ENCODE measurements at regions not wholly inside any gene's neighbourhood (a gene's known extent, or its start where the extent isn't known, plus 50 kb on each side); places are given as distances from the start of the nearest gene placed in this dataset.
A peak's percentile ranks its signal among the peaks of the same experiment; 100 is the strongest.

- no peak for TF ChIP-seq ZNF598 (CRISPR knock-in tag; IDR thresholded peaks at IDR 0.05; ENCODE audit: borderline replicate concordance)
- TF ChIP-seq ZC3H4 (CRISPR knock-in tag; IDR thresholded peaks at IDR 0.05; ENCODE audit: borderline replicate concordance): no peak
- TF ChIP-seq ISL2 (CRISPR knock-in tag; IDR thresholded peaks at IDR 0.05): peak; percentile 97
- no peak for TF ChIP-seq NR0B2 (CRISPR knock-in tag; IDR thresholded peaks at IDR 0.05)
- TF ChIP-seq ZBTB21 (CRISPR knock-in tag; IDR thresholded peaks at IDR 0.05): peak; percentile 69; the same call in 1 of the 2 replicates
- no peak; the same call in 1 of the 2 replicates for TF ChIP-seq ZNF224 (CRISPR knock-in tag; IDR thresholded peaks at IDR 0.05)
- no peak for TF ChIP-seq ZNF775 (CRISPR knock-in tag; IDR thresholded peaks at IDR 0.05; ENCODE audit: borderline replicate concordance)
- peak; percentile 88 for TF ChIP-seq FOXA3 (CRISPR knock-in tag; IDR thresholded peaks at IDR 0.05)
- no peak for TF ChIP-seq ATAD3A (CRISPR knock-in tag; IDR thresholded peaks at IDR 0.05)
- TF ChIP-seq HMG20B (CRISPR knock-in tag; conservative IDR thresholded peaks at IDR 0.05): peak; percentile 98
- TF ChIP-seq SP5 (CRISPR knock-in tag; IDR thresholded peaks at IDR 0.05; ENCODE audit: borderline replicate concordance, low read depth): peak; percentile 96
- TF ChIP-seq SKI (IDR thresholded peaks at IDR 0.05; ENCODE audit: partially characterized antibody): peak; percentile 70
- 0 out of 2 replicates have a peak, but pooled peaks have one; percentile 8 for TF ChIP-seq MAFF (IDR thresholded peaks at IDR 0.05; ENCODE audit: low read depth, low read length)
- peak; percentile 58; the same call in 1 of the 2 replicates for TF ChIP-seq MED13 (CRISPR knock-in tag; IDR thresholded peaks at IDR 0.05)
- TF ChIP-seq RCOR2 (CRISPR knock-in tag; IDR thresholded peaks at IDR 0.05): peak; percentile 86; the same call in 1 of the 2 replicates
- peak; percentile 90 for TF ChIP-seq NKX3-1 (CRISPR knock-in tag; IDR thresholded peaks at IDR 0.05)
- TF ChIP-seq KDM3A (CRISPR knock-in tag; IDR thresholded peaks at IDR 0.05; ENCODE audit: low read depth): 0 out of 2 replicates have a peak, but pooled peaks have one; percentile 16
- TF ChIP-seq JUND (CRISPR knock-in tag; IDR thresholded peaks at IDR 0.05): peak; percentile 57; the same call in 1 of the 2 replicates
- peak; percentile 18; the same call in 1 of the 2 replicates for TF ChIP-seq FOXP1 (IDR thresholded peaks at IDR 0.05)
- no peak; the same call in none of the 2 replicates for TF ChIP-seq FOXP1 (CRISPR knock-in tag; IDR thresholded peaks at IDR 0.05)
- TF ChIP-seq AKAP8 (CRISPR knock-in tag; IDR thresholded peaks at IDR 0.05): no peak
- TF ChIP-seq RFX5 (IDR thresholded peaks at IDR 0.05; ENCODE audit: low read depth, low read length): no peak
- TF ChIP-seq ZNF383 (CRISPR knock-in tag; IDR thresholded peaks at IDR 0.05; ENCODE audit: borderline replicate concordance): no peak
- no peak for TF ChIP-seq SUZ12 (IDR thresholded peaks at IDR 0.05; ENCODE audit: low read depth, low read length)
- TF ChIP-seq KAT2B (IDR thresholded peaks at IDR 0.05; ENCODE audit: borderline replicate concordance, low read depth, low read length): no peak
- no peak for TF ChIP-seq KDM5A (IDR thresholded peaks at IDR 0.05; ENCODE audit: borderline replicate concordance, low read length)
- TF ChIP-seq FOXO4 (CRISPR knock-in tag; conservative IDR thresholded peaks at IDR 0.05): 0 out of 2 replicates have a peak, but pooled peaks have one; percentile 90
- TF ChIP-seq ZNF780A (CRISPR knock-in tag; IDR thresholded peaks at IDR 0.05): no peak
- TF ChIP-seq EED (CRISPR knock-in tag; IDR thresholded peaks at IDR 0.05): no peak
- TF ChIP-seq KLF12 (CRISPR knock-in tag; IDR thresholded peaks at IDR 0.05; ENCODE audit: borderline replicate concordance): no peak
- no peak for TF ChIP-seq ZNF549 (CRISPR knock-in tag; IDR thresholded peaks at IDR 0.05)
- no peak for TF ChIP-seq KLF11 (CRISPR knock-in tag; IDR thresholded peaks at IDR 0.05)
- no peak for TF ChIP-seq ZNF143 (CRISPR knock-in tag; IDR thresholded peaks at IDR 0.05)
These were observed 63.8 kb upstream of the BZW1 start (continued) for GRCh38 chr2:200747668-200748618.

All from HepG2 (cell line).